Adipocyte (in vitro differentiated cells): ENCODE measurements at regions not wholly inside any gene's neighbourhood (a gene's known extent, or its start where the extent isn't known, plus 50 kb on each side); places are given as distances from the start of the nearest gene placed in this dataset.
A peak's percentile ranks its signal among the peaks of the same experiment; 100 is the strongest.
"Not testable (repeated sequence)": the region's sequence is repeated elsewhere in the genome, so short reads cannot be mapped to it uniquely, and the experiment has no call there.

Experiments
- DNase-seq: peaks from one replicate; pipeline ENCODE4 v3.0.0-alpha.2; 2015; ENCODE audit warnings: low read depth
- H3K27me3 ChIP-seq: replicated peaks from 2 replicates; pipeline ENCODE4 v1.7.0; 2013; ENCODE audit warnings: mild to moderate bottlenecking, low read length, moderate library complexity; ENCODE audit not compliant: control insufficient read depth, insufficient read depth
- H3K36me3 ChIP-seq: 2 replicates; pipeline ENCODE4 v1.7.0; 2013; ENCODE audit warnings: low read length, mild to moderate bottlenecking, moderate library complexity; ENCODE audit not compliant: control insufficient read depth, insufficient read depth, severe bottlenecking
- H3K4me1 ChIP-seq: 2 replicates; pipeline ENCODE4 v1.7.0; 2013; ENCODE audit warnings: mild to moderate bottlenecking, low read length, moderate library complexity; ENCODE audit not compliant: control insufficient read depth, insufficient read depth
- H3K4me3 ChIP-seq: 2 replicates; pipeline ENCODE4 v1.7.0; 2013; ENCODE audit warnings: mild to moderate bottlenecking, low read length, moderate library complexity
- H3K9ac ChIP-seq: 2 replicates; pipeline ENCODE4 v1.7.0; 2013; ENCODE audit warnings: mild to moderate bottlenecking, low read length, moderate library complexity
- H3K9me3 ChIP-seq: 2 replicates; pipeline ENCODE4 v1.7.0; 2013; ENCODE audit warnings: mild to moderate bottlenecking, low read length, moderate library complexity; ENCODE audit not compliant: control insufficient read depth

DNA sequence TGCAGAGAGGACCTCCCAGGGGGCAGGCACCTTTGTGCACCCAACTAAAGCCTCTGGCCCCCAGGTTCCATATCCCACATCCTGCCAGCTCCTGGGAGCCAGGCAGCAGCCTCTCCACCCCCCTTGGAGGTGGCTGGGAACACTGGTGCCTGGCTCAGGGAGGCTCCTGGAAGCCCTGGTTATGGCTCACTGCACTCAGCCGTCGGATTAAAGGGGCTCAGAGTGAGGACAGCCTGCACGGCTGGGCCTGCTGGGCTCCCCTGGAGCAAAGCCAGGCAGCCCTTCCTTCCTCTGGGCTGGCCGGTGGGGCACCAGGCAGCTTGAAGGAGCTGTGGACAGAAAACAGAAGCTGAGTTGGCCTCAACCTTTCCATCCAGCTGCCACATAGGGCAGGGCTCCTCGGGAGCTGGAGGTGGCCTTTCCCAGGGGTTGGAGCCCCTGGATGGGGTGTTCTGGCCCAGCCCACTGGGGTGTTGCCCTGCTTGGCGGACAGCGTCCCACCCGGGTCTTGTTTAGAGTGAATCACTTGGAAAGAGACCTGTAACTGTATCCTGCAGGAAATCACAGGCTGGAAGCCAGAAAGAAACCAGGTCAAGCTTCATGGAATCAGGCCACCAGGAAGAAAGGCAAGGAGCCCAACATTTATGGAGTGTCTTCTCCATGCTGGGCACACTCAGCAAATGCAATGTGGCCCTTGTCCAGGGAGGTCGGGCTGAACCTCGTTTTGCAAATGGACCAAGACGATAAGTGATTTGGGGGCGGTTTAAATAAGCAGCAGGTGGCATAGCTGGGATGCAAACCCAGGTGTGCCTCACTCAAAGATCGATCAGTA, 253.3 kb downstream of the SOX9 start:
- Histone ChIP-seq H3K27me3 (no peaks in the 10 kb centered on the region), H3K36me3 (no peaks in the 10 kb centered on the region), H3K9me3 (no peaks in the 10 kb centered on the region), H3K4me3 (no peak overlapping the region), H3K9ac (no peak overlapping the region), H3K4me1 (peaks cover 30% of the 10 kb centered on the region)
- peak; percentile 53 for DNase-seq

DNA sequence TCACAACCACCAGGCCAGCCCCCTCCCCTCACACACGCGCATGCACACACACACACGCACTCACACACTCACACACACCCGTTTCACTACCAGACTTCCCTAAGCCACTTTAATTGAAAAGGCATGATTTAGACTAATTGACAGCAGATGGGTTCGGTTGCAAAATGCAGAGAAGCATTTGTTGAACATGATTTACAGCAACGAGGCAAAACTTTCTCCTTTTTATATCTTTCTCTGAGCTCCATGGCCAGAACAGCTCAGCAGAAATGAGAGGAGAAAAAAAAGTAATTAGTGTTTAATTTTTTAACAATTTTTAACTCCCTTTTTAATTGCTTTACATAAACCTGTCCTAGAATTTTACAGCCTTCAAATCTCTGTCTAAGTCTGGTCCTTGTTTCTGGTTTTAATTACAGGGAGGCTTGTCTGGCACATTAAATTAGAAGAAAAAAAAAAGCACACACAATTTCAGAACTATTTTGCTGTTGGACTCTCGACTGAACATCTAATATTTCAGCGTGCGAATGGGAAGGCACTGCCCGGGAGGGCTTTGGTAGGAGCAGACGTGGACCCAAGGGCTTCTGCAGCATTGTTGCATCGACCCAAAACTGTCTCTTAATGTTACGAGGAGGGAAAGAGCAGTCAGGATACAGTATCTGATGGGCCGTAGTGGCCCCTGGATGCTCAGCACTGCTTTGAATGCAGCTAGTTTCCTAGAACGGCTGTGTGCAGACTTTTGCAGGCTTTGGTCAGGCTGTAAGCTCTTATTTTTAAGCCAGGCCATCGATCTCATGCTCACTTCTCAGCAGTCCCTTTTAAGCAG, 255.9 kb downstream of the SOX9 start:
- no peaks in the 10 kb centered on the region for H3K27me3 ChIP-seq

GRCh38 chr17:72378414-72379390, 257.9 kb downstream of the SOX9 start:
- H3K4me3 ChIP-seq: no peak overlapping the region
- H3K9me3 ChIP-seq: no peaks in the 10 kb centered on the region
- H3K4me1 ChIP-seq: peaks cover 19% of the 10 kb centered on the region
- no peaks in the 10 kb centered on the region for H3K36me3 ChIP-seq
- no peaks in the 10 kb centered on the region for H3K27me3 ChIP-seq
- no peak overlapping the region for H3K9ac ChIP-seq
- DNase-seq: no peak

More for the DNA sequence above, 255.9 kb downstream of the SOX9 start:
- H3K4me1 ChIP-seq: peaks cover 23% of the 10 kb centered on the region
- no peaks in the 10 kb centered on the region for H3K9me3 ChIP-seq
- H3K9ac ChIP-seq: no peak overlapping the region
- DNase-seq: peak; percentile 92
- H3K36me3 ChIP-seq: no peaks in the 10 kb centered on the region
- no peak overlapping the region for H3K4me3 ChIP-seq

- H3K27me3 ChIP-seq: no peaks in the 10 kb centered on the region
- peaks cover 13% of the 10 kb centered on the region for H3K4me1 ChIP-seq
- no peaks in the 10 kb centered on the region for H3K9me3 ChIP-seq
- DNase-seq: no peak
- no peaks in the 10 kb centered on the region for H3K36me3 ChIP-seq
- no peak overlapping the region for H3K9ac ChIP-seq
- no peak overlapping the region for H3K4me3 ChIP-seq
Observed at GRCh38 chr17:72379516-72379915, 258.7 kb downstream of the SOX9 start.

- H3K9me3 ChIP-seq: no peaks in the 10 kb centered on the region
- no peak overlapping the region for H3K4me3 ChIP-seq
- peaks cover 13% of the 10 kb centered on the region for H3K4me1 ChIP-seq
- no peak overlapping the region for H3K9ac ChIP-seq
- no peak for DNase-seq
- H3K27me3 ChIP-seq: no peaks in the 10 kb centered on the region
- H3K36me3 ChIP-seq: no peaks in the 10 kb centered on the region
Observed at GRCh38 chr17:72380120-72380519, 259.3 kb downstream of the SOX9 start.

GRCh38 chr17:72380737-72381136, 259.9 kb downstream of the SOX9 start:
- Histone ChIP-seq H3K4me3 (no peak overlapping the region), H3K9me3 (no peaks in the 10 kb centered on the region), H3K36me3 (no peaks in the 10 kb centered on the region), H3K4me1 (peaks cover 13% of the 10 kb centered on the region), H3K27me3 (no peaks in the 10 kb centered on the region), H3K9ac (no peak overlapping the region)
- DNase-seq: no peak

DNA sequence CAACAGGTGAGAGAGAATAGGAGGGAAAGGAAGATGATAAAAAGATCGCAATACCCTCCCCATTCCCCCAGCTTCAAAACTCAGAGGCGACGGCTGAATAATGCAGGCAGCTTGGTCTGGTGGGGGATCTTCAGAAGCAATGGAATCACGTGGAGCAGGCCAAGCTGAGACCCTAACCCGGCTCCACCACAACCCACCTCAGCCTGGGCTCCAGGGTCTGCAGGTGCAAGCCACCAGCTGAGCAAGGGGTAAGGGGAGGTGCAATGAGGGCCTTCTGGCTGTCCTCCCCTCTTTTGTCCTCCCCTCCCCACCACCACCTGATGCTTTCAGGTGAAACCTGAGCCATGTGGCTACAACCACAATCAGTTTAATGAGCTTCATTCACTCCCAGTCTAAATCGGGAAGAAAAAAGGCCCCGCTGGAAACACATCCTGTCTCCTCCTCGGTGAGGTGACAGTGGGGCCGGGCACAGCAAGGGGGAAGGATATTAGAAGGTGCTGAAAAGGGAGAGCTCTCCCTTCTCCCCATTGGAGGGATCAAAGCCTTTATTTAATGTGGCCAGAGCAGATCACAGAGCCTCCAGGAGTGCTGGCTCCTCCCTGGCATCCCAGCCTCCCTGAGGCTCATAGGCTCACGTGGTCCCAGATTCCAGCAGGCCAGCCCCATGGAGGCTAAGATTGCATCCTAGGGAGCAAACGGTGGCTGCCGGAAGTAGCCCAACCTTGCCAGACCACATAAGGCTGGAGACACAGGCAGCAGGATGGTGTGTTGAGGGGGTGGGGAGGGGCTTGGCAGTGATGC, 261.0 kb downstream of the SOX9 start:
- DNase-seq: no peak
- no peak overlapping the region for H3K9ac ChIP-seq
- H3K4me3 ChIP-seq: no peak overlapping the region
- no peaks in the 10 kb centered on the region for H3K27me3 ChIP-seq
- H3K9me3 ChIP-seq: no peaks in the 10 kb centered on the region
- no peaks in the 10 kb centered on the region for H3K36me3 ChIP-seq
- peaks cover 11% of the 10 kb centered on the region for H3K4me1 ChIP-seq

- no peaks in the 10 kb centered on the region for H3K9me3 ChIP-seq
- no peak overlapping the region for H3K4me3 ChIP-seq
- H3K4me1 ChIP-seq: peaks cover 16% of the 10 kb centered on the region
- H3K27me3 ChIP-seq: no peaks in the 10 kb centered on the region
- DNase-seq: no peak
- no peak overlapping the region for H3K9ac ChIP-seq
- H3K36me3 ChIP-seq: no peaks in the 10 kb centered on the region
Observed at GRCh38 chr17:72382971-72383722, 262.3 kb downstream of the SOX9 start.

- no peak for DNase-seq
- H3K27me3 ChIP-seq: no peaks in the 10 kb centered on the region
- H3K9ac ChIP-seq: no peak overlapping the region
- no peak overlapping the region for H3K4me3 ChIP-seq
- H3K36me3 ChIP-seq: no peaks in the 10 kb centered on the region
- H3K4me1 ChIP-seq: peaks cover 16% of the 10 kb centered on the region
- no peaks in the 10 kb centered on the region for H3K9me3 ChIP-seq
Observed at GRCh38 chr17:72385475-72385874, 264.7 kb downstream of the SOX9 start.

GRCh38 chr17:72386173-72386572, 265.4 kb downstream of the SOX9 start:
- H3K27me3 ChIP-seq, H3K9me3 ChIP-seq, H3K9ac ChIP-seq, H3K4me3 ChIP-seq, H3K36me3 ChIP-seq: not testable (repeated sequence)
- DNase-seq: peak; percentile 65
- peaks cover 16% of the 10 kb centered on the region for H3K4me1 ChIP-seq
